ENCODE measurements at regions not wholly inside any gene's neighbourhood (a gene's known extent, or its start where the extent isn't known, plus 50 kb on each side); places are given as distances from the start of the nearest gene placed in this dataset.

DNA sequence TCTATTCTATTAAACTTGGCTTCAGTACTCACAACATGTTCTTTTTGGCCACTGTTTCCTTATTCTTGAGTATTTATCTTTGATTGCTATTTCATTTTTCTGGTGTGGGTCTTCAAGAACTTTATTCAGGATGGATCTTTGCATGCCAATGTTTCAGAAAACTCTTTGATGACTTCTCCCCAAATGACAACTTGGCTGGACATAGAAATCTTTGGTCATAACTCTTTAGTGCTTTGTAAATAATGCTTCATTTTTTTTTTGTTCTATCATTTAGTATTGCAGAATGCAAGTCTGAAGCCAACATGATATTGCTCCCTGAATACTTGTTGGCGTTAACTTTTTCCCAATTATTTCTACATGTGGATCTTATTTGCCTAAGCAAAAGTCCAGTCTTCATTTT lies 103.6 kb upstream of the HS3ST2 start:
- TF ChIP-seq POLR2AphosphoS5 (IDR thresholded peaks at IDR 0.05; ENCODE audit: low read depth, low read length) (no peak), REST (IDR thresholded peaks at IDR 0.05; ENCODE audit: insufficient read depth in 1 of 2, low read depth in 2 of 2, low read length in 2 of 2) (no peak), FOXP2 (optimal IDR thresholded peaks at IDR 0.05; ENCODE audit: borderline replicate concordance, extremely low read depth, extremely low read length, insufficient read depth) (no peak), SIN3A (IDR thresholded peaks at IDR 0.05; ENCODE audit: borderline replicate concordance, insufficient read depth, low read length) (no peak), TAF1 (IDR thresholded peaks at IDR 0.05; ENCODE audit: borderline replicate concordance, insufficient read depth, low read length) (no peak)
